NCI-H2171 treated with DMSO at 0.1 percent for 48 hours (cell line): ENCODE measurements at regions not wholly inside any gene's neighbourhood (a gene's known extent, or its start where the extent isn't known, plus 50 kb on each side); places are given as distances from the start of the nearest gene placed in this dataset.
"Not testable (repeated sequence)": the region's sequence is repeated elsewhere in the genome, so short reads cannot be mapped to it uniquely, and the experiment has no call there.

ENCODE experiments used
- DNase-seq: peaks from one replicate; lab custom pipeline; 2025; lab: John Stamatoyannopoulos, UW

DNA sequence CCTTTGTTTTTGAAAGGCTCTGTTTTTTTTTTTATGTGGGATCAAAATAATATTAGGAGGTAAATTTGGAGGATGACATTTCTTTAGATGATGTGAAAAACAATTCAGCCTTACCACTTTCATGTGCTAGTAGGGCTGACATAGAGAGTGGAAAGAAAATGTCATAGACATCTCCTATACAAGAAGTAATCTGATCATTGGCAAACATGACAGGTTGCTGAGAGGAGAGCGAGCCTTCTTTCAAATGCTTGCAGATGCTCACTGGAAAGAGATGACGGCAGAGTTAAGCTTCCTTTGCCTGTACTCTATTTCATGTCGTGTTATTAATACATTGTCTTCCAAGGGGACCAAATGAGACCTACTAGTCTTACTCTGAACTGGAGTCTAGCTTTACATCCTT is 160.1 kb upstream of the DAP start:
- peak; percentile 68 for DNase-seq

- no peak for DNase-seq
These were observed 159.4 kb upstream of the DAP start for GRCh38 chr5:10920400-10920799.

GRCh38 chr5:10914741-10915480 is 153.9 kb upstream of the DAP start:
- no peak for DNase-seq

- no peak for DNase-seq
These were observed 152.8 kb upstream of the DAP start for GRCh38 chr5:10913841-10914240.

DNA sequence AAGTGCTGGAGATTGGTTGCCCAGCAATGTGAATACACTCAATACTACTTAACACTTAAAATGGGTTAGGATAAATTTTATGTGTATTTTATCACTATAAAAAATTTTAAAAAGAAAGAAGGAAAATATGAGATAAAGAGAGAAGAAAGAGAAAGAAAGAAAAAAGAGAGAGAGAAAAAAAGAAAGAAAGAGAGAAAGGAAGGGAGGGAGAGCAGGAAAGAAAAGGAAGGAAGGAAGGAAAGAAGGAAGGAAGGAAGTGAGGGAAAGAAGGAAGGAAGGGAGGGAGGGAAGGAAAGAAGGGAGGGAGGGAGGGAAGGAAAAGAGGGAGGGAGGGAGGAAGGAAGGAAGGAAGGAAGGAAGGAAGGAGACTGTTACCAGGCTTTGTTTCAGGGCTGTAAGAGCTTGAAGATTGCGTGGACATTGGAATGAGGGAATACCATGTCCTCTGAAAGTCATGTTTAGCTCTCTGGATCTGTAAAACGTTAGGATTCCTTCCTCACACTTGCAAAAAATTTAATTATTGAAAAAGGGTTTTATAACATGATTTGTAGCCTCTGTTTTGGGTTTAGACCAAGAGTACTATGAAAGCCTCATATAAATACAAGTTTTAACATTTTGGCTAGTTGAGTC is 152.3 kb upstream of the DAP start:
- no peak for DNase-seq

DNA sequence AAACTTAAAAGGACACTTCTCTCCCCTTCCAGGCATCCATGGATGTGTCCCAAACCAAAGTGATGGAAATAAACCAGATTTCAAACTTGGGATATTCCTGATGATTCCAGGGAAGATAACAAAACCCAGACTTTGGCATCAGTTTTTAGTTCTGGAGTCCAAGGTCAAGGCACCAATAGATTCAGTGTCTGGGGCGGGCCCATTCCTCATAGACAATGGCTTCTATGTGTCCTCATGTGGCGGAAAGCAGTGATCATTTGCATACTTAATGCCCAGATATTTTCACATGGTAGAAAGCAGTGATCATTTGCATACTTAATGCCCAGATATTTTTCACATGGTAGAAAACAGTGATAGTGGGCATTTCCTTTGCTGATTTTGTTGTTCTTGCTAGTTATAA is 151.4 kb upstream of the DAP start:
- DNase-seq: no peak

DNA sequence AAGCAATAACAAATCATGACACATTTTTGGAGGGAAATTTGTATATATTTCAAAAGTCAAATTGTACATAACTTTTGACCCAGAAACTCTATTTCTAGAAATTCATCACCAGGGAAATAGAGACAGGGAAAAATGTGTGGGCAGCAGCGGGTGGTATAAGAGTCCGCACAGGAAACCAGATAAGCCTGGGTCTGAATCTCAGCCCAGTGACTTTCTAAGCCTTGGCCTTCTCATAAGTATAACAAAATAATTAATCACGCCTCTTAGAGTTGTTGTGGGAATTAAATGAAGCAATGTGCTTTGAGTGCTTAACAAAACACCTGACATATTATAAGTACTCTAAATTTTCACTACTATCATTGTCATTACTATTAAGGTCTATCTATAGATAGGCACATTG is 149.2 kb upstream of the DAP start:
- no peak for DNase-seq

- no peak for DNase-seq
These were observed 143.9 kb upstream of the DAP start for GRCh38 chr5:10904862-10905432.

DNA sequence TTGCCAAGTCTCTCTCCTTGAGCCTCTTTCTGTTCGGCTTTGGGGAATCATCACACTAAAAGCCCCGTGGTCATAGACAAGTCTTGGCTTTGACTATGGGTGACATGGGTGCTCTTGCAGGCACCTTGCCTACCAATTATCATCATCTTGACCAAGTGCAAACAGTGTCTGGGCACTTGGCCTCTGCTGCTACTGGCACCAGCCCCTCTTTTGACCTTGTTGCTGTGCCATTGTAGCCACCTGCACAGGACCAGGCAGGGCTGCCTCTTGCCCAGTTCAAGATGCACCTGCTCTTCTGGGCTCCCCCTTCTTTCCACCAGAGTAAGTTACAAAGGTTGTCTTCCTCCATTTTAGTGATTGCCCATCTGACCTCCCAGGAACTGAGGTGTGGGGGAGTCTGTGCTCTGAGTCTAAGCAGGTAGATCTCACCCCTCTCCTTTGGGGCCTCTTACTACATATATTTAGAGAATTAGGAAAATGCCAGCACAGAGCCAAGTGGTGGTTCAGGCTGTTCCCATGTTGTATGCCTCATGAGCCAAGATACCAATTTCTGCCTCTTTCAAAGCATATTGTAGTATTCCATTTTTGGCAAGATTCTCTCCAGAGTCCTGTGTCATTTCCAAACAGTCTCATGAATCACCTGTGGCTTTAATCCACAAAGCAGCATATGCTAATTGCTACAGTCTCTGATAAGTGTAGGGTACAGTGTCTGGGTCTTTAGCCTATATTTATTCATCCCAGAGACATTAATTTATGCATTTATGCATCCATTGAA is 142.9 kb upstream of the DAP start:
- DNase-seq: no peak

- no peak for DNase-seq
These were observed 141.1 kb upstream of the DAP start for GRCh38 chr5:10902145-10902544.

GRCh38 chr5:10898514-10898913 is 137.5 kb upstream of the DAP start:
- DNase-seq: no peak

DNA sequence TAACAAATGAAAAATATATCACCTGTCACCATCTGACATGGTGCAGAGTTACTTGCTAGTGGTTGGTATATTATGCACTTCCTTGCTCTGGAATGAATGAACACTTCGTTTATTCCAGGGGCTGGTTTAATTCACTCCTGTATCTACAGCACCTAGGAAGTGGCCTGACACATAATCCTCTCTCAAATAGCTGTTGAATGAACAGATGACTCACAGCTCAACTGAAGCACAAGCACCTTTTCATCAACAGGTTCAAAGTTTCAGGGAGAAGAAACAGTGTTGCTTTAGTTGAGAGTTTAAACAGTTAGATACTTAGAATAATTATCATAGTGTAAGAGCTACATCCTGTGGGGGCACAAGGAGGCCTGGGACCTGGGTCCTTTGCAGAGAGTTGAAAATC is 135.0 kb upstream of the DAP start:
- no peak for DNase-seq

DNA sequence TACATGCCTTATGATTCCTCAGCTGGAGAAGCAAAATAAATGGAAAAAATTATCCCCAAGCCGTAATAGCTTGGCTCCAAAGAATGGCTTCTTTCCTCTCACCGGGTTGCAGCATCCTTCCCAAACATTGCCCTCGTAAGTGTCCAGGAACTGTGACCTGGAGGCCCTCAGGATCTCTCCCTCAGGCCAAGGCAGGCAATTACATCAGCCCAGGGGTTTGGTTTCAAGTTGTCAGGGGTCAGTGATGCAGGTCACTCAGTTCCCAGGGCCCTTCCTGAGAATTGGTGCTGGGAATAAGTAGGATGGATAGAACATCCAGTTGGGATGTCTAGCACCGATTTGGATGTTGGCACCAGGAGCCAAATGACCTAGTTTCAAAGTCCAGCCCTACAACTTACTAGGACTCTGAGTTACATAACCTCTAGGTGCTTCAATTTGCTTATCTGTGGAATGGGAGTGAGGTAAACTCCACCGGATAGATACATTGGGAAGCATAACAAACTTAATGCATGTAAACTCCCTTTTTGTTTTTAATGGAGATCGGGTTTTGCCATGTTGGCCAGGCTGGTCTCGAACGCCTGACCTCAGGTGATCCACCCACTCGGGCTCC is 133.5 kb upstream of the DAP start:
- DNase-seq: no peak

- DNase-seq: peak; percentile 36
These were observed 131.8 kb upstream of the DAP start for GRCh38 chr5:10892911-10893215.

DNA sequence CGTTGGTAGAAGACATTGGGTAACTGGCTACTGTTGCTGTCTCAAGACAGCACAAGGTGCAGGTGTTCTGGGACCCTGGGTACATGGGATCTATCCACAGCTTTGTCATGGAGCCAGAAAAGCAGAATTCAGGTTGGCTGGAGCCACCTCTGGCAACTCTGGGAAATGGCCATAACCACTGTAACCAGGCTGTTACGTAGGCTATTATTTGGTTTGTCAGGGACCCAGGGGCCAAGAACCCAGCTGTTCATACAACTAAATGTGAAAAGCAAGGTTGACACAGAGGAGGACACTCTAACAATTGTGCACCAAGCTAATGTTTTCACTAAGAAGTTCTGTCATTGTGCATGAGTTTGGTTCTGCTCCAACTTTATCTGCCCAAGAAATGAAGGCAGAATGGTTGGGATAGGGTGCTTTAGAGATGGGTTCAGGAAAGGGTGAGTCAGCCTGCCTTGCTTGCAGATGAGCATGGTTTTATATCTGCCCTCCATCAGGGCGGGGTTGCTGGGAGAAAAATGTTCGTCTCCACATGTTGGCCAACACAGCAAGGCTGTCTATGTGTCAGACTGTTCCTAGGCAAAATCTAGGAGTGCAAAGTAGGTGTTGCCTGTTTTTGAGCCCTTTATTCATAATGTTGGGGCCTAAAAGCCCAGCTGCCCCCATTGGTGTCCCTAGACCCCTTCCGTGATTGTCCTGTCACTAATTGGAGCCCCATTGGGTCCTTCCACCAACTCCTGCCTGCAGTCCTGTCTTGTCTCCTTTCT is 131.3 kb upstream of the DAP start:
- DNase-seq: no peak

DNA sequence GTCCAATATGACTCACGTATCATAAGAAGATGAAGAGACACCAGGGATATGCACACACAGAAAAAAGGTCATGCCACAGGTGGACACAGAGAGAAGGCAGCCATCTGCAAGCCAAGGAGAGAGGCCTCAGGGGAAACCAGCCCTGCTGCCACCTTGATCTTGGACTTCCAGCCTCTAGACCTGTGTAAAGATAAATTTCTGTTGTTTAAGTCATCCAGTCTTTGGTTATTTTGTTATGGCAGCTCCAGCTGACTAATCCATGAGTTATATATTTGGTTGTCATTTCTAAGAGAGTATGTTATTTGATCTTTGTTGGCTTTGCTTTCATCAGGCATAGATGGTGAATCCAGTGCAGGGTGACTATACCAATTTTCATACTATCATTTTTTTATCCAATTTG is 130.2 kb upstream of the DAP start:
- no peak for DNase-seq

DNA sequence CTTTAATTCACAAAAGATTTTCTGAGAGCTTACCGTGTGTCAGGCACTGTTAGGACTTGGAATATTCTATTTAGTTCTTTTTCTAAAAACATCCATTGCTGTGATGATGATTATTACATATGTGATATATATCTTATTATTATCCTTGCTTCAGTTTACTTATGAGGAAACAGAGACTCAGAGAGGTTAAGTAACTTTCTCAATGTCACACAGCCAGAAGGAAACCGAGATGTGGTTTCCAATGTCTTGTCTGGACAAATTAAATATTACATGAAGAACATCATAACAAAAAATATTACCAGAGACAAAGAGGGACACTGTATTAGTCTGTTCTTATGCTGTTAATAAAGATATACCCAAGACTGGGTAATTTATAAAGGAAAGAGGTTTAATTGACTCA is 125.5 kb upstream of the DAP start:
- DNase-seq: no peak

DNA sequence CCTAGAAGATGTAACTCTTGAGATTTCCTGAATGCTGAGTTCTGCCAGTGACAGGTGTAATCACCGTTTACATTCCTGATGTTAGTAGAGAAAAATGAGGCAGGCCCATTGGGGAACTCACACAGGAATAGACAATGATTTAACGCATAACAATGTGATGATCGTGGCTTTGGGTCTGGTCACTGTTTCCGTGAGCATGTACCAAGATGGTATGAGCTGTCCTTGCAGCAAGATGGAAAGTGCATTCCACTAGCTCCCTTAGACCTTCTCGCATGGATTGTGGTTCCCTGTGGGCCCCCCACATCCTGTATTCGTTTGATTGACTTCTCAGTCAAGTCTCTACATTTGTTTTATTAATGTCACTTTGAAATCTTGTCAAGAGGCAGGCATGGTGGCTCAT is 124.0 kb upstream of the DAP start:
- DNase-seq: no peak

- DNase-seq: not testable (repeated sequence)
These were observed 122.9 kb upstream of the DAP start for GRCh38 chr5:10883945-10884344.

- no peak for DNase-seq
These were observed 119.9 kb upstream of the DAP start for GRCh38 chr5:10880934-10881333.

DNA sequence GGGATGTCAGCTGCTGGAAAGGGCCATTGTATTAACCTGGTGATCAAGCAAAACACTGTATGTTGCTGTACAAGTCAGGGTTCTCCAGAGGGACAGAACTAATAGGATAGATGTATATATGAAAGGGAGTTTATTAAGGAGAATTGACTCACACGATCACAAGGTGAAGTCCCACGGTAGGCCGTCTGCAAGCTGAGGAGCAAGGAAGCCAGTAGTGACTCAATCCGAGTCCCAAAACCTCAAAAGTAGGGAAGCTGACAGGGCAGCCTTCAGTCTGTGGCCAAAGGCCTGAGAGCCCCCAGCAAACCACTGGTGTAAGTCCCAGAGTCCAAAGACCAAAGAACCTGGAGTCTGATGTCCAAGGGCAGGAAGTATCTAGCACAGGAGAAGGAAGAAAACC is 116.0 kb upstream of the DAP start:
- not testable (repeated sequence) for DNase-seq
